ENCODE measurements at regions not wholly inside any gene's neighbourhood (a gene's known extent, or its start where the extent isn't known, plus 50 kb on each side); places are given as distances from the start of the nearest gene placed in this dataset.

- DNase-seq (ENCODE audit: low read depth in 4 of 4, low spot score in 3 of 4) = no peak
These were observed 246.1 kb upstream of the IRX4 start for GRCh38 chr5:2128686-2129355.

GRCh38 chr5:2126512-2126911 lies 243.8 kb upstream of the IRX4 start:
- DNase-seq (ENCODE audit: low read depth in 4 of 4, low spot score in 3 of 4) = no peak

GRCh38 chr5:2125901-2126265 lies 243.2 kb upstream of the IRX4 start:
- DNase-seq (ENCODE audit: low read depth in 4 of 4, low spot score in 3 of 4) = no peak

GRCh38 chr5:2125171-2125900 lies 242.6 kb upstream of the IRX4 start:
- DNase-seq (ENCODE audit: low read depth in 4 of 4, low spot score in 3 of 4) = no peak

- no peak for DNase-seq (ENCODE audit: low read depth in 4 of 4, low spot score in 3 of 4)
These were observed 241.9 kb upstream of the IRX4 start for GRCh38 chr5:2124434-2125170.

GRCh38 chr5:2123874-2124273 lies 241.1 kb upstream of the IRX4 start:
- DNase-seq (ENCODE audit: low read depth in 4 of 4, low spot score in 3 of 4) = no peak

DNA sequence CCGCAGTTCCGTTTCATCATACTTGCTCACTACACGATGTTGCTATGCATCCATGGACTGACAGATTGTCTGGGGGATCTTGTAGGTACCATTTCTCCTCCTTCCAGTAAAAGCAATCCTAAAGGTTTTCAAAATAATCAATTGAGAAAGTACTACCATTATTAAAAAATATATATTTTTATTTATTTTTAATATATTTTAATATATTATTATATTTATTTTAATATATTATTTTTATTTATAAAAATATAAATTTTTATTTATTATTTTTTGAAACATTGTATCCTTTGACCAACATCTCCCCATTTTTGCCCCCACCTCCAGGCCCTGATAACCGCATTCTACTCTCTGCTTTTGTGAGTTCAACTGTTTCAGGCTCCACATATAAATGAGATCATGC lies 237.6 kb upstream of the IRX4 start:
- DNase-seq (ENCODE audit: low read depth in 4 of 4, low spot score in 3 of 4) = no peak

DNA sequence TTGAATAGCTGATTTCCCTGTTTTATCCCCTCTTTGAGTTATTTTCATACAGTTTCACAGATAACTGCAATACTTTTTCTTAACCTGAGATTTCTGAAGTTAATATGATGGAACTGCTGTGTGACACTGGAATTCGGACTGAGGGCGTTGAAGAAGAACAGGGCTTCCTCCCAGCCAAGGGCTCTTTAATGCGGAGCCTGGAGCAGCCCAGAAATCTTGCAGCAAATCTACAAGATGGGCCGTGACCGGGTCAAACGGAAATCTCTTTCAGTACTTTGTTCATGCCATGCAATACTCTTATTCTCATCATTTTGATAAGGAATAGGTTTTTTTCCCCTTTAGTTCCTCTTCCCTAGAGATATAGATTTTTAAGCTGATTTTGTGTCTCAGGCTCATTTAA lies 236.8 kb upstream of the IRX4 start:
- no peak for DNase-seq (ENCODE audit: low read depth in 4 of 4, low spot score in 3 of 4)

DNA sequence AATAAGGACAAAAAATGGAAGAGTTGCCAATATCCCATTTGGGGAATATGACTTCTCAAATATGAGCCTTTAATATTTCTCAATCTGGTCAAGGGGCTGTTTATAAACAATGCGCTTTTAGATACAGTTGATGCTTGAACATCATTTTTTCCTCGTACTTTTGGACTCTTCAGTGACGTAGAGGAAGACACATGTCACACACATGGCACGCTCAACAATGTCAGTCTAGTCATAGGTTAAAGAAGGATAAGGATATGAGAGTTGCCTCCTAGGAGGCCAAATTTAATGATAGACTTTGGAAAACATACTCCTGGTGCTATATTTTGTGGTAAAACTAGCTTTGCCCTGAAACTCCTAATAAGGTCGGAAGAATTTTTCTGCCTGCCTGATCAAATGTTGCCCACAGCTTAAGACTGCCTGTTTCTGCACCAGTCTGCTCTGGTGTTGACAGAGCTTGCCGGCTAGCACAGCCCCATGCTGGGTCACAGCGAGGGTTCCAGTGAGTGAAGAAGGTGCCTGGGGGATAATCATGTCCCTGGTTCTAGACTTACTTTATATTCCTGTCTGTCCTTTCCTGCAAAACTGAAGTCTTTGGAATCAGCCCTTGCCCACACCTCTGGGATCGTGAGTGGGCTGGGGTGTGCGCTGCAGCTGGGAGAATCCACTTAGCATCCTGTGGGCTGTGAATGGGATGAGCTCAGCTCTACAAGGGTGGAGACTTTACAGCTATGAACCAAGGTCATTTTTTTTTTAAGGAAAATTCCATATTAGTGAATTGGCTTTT lies 230.8 kb upstream of the IRX4 start:
- no peak for DNase-seq (ENCODE audit: low read depth in 4 of 4, low spot score in 3 of 4)

DNA sequence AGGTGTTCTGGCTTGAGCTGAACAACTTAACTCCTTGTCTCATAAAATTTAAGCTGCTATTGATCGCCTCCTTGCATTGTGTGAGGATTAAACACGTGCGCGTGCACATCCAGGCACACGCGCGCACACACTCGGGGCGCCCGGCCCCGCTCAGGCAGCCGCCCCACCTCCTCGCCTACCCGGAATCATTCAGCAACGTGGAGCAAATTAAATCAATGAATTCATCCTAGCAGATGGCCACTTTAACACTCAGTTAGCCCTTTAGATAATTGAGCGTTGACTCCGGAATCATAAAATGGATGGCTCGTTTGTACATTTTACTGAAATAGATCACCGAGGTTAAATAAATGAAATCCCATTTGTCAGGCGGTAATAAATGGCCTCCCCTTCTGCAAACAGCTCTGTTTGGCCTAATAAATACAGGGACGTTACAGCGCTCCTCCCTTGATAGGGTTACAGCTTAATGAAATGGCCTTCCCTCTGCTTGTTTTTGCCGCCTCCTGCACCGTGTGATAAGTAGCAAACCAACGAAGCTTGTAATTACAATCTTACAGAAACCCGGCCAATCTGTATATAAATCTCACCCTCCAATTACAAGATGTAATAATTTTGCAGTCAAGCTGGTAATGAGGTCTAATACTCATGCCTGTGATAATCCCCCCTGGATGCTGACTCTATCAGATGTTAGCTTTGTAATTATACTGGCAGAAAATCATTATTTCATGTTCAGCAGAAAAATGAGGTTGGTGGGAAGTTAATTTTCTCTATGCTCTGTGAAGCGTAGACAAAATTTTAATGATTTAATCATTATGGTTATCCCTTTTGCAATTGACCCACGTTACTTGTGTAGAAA lies 229.7 kb upstream of the IRX4 start:
- DNase-seq (ENCODE audit: low read depth in 4 of 4, low spot score in 3 of 4) = no peak

GRCh38 chr5:2111569-2112105 lies 228.9 kb upstream of the IRX4 start:
- DNase-seq (ENCODE audit: low read depth in 4 of 4, low spot score in 3 of 4) = no peak

DNA sequence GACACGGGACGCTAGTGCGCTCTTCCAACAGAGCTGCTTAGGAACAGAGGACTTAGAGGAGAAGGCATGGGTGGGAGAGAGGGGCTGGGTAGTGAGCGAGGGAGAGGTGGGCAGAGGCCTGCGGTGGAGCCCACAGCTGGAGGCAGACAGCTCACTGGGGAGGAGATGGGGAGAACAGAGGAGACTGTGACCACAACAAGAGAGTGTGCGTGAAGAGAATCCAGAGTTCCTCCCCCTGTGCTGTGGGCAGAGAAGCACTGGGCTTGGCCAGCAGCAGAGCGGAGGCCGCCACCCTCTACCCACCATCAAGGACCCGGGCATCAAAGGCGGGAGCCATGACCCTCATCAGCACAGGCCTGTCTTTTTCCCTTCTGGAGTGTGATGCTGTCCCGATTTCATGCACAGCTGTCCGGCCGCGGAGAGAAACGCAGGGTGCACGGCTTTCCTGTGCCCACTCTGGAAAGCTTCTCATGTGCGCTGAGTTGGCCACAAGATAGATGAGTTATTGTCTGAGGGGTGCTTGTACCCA lies 228.3 kb upstream of the IRX4 start:
- no peak for DNase-seq (ENCODE audit: low read depth in 4 of 4, low spot score in 3 of 4)

GRCh38 chr5:2110137-2110933 lies 227.6 kb upstream of the IRX4 start:
- no peak for DNase-seq (ENCODE audit: low read depth in 4 of 4, low spot score in 3 of 4)

DNA sequence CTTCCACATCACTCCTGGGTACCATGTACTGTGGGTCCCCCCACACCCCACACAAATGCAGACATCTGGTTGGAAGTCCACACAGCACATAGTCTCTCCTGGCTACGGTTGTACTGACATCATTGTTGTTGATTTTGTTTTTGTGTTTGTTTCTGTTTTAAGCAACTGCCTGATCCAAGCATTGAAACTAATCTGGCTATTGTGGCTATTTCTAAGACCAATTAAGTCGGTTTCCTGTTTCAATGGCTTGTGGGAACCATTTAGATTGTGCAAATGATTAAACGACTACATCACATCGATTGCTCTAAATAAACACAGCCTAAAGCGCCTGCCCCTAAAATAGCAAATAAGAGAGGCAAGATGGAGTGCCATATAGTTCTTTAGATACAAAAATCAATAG lies 226.8 kb upstream of the IRX4 start:
- no peak for DNase-seq (ENCODE audit: low read depth in 4 of 4, low spot score in 3 of 4)

GRCh38 chr5:2106721-2107120 lies 224.0 kb upstream of the IRX4 start:
- no peak for DNase-seq (ENCODE audit: low read depth in 4 of 4, low spot score in 3 of 4)

DNA sequence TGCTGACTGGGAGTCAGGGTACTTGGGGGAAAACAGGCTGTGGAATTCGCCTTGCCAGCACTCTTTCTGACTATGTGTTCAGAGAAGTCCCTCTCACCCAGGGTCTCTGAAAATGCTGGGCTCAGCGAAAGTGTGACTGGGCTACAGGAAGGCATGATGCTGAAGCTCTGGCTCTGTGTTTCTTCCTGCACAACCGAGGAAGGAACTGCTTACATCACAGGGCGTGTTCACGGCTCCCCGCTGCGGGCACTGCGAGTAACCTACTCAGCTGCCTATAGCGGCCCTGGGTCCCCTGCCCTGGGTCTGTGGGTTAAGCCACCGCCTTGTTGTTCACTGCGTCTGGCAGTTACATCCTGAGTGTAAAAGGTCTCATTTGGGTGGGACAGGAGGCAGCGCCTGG lies 222.4 kb upstream of the IRX4 start:
- no peak for DNase-seq (ENCODE audit: low read depth in 4 of 4, low spot score in 3 of 4)

DNA sequence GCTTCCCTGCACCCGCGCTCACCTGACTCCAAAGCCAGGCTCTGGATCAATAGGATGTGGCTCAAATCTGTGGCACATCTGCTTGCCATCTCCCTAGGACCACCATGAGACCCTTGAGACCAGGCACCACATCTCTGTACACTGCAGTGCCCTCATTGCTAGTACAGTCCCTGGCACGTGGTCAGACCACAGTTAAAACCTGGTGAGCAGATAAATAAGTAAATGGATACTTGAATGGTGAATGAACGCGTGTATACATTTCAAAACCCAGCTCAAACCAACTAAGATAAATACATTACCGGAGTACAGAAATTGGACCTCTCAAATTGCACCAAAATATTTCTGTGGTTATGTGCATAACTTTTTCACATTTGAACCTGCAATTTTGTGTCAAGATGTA lies 221.2 kb upstream of the IRX4 start:
- no peak for DNase-seq (ENCODE audit: low read depth in 4 of 4, low spot score in 3 of 4)

DNA sequence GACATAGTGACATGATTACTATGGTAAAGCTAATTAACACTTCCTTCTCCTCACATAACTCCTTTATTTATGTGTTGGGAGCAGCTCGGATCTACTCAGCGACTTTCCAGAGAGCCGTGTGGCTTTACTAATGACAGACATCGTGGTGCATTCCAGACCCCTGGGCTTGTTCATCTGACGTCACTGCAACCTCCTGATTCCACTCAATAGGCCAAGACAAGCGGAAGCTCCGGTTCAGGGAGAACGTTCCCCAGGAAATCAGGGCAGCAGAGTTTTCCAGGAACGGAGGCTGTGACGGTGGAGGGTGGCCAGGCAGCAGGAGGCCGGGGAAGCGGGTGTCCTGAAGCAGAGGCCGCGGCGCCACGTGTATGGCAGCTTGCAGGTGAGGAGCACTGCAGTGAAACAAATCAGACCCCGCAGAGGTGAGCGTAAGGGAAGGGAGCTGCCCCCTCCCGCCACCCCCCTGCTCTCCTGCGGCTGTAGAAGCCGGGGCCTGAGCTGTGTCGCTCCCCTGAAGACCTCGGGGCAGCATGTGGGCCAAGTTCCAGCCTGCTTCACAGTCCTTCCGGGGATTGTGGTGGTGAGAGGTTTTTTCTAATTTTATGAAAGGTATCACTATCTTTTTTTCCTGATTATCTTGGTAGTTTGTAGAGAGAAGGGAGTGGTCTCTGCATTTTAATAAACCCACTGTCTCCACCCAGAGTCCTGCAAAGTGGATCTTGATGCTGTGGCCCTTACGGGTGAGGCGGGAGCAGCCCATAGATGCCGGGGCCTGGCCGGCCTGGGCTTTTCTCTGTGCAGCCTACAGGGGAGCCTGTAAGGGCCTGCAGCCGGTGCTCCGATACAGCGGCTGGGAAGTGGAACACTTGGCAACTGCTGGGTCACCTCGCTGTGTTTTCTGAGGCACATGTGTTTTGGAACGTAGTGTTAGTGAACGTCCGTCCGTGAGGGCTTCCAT lies 220.4 kb upstream of the IRX4 start:
- DNase-seq (ENCODE audit: low read depth in 4 of 4, low spot score in 3 of 4) = no peak

Data from left renal pelvis (tissue), 4 donors.